CD4-positive, alpha-beta T cell treated with Interleukin-4 for 4 hours (primary cell): ENCODE measurements at regions not wholly inside any gene's neighbourhood (a gene's known extent, or its start where the extent isn't known, plus 50 kb on each side); places are given as distances from the start of the nearest gene placed in this dataset.
"Not testable (repeated sequence)": the region's sequence is repeated elsewhere in the genome, so short reads cannot be mapped to it uniquely, and the experiment has no call there.

ENCODE experiments used
- DNase-seq: peaks from one replicate; pipeline ENCODE4 v3.0.0-alpha.2; 2020

GRCh38 chr6:56739836-56740815 is 97.4 kb upstream of the DST start:
- no peak for DNase-seq

GRCh38 chr6:56736804-56737203 is 94.1 kb upstream of the DST start:
- no peak for DNase-seq

GRCh38 chr6:56734335-56734734 is 91.6 kb upstream of the DST start:
- no peak for DNase-seq

- DNase-seq = no peak
Observed at GRCh38 chr6:56733211-56733697, 90.6 kb upstream of the DST start.

- no peak for DNase-seq
Observed at GRCh38 chr6:56732517-56732916, 89.8 kb upstream of the DST start.

GRCh38 chr6:56730663-56731529 is 88.2 kb upstream of the DST start:
- no peak for DNase-seq

GRCh38 chr6:56729719-56730118 is 87.0 kb upstream of the DST start:
- DNase-seq = no peak

GRCh38 chr6:56729166-56729565 is 86.5 kb upstream of the DST start:
- DNase-seq = not testable (repeated sequence)

- DNase-seq = no peak
Observed at GRCh38 chr6:56727097-56727850, 84.6 kb upstream of the DST start.

- no peak for DNase-seq
Observed at GRCh38 chr6:56725254-56725653, 82.6 kb upstream of the DST start.

- no peak for DNase-seq
Observed at GRCh38 chr6:56724455-56724854, 81.8 kb upstream of the DST start.

- DNase-seq = no peak
Observed at GRCh38 chr6:56720882-56721281, 78.2 kb upstream of the DST start.

- DNase-seq = not testable (repeated sequence)
Observed at GRCh38 chr6:56720202-56720601, 77.5 kb upstream of the DST start.

GRCh38 chr6:56719315-56720058 is 76.8 kb upstream of the DST start:
- not testable (repeated sequence) for DNase-seq

- DNase-seq = no peak
Observed at GRCh38 chr6:56718236-56718635, 75.5 kb upstream of the DST start.

GRCh38 chr6:56716229-56716628 is 73.5 kb upstream of the DST start:
- no peak for DNase-seq

- no peak for DNase-seq
Observed at GRCh38 chr6:56715741-56716140, 73.1 kb upstream of the DST start.

- no peak for DNase-seq
Observed at GRCh38 chr6:56714982-56715456, 72.3 kb upstream of the DST start.

- DNase-seq = no peak
Observed at GRCh38 chr6:56714273-56714672, 71.6 kb upstream of the DST start.

- DNase-seq = no peak
Observed at GRCh38 chr6:56713254-56713672, 70.6 kb upstream of the DST start.

GRCh38 chr6:56710967-56711366 is 68.3 kb upstream of the DST start:
- no peak for DNase-seq

- no peak for DNase-seq
Observed at GRCh38 chr6:56709650-56710049, 67.0 kb upstream of the DST start.
